NCI-H1417 (cell line): ENCODE measurements at regions not wholly inside any gene's neighbourhood (a gene's known extent, or its start where the extent isn't known, plus 50 kb on each side); places are given as distances from the start of the nearest gene placed in this dataset.
"Not testable (repeated sequence)": the region's sequence is repeated elsewhere in the genome, so short reads cannot be mapped to it uniquely, and the experiment has no call there.

Source experiments
- DNase-seq, 3 experiments: peaks; one replicate each; lab custom pipeline; 2025; lab: John Stamatoyannopoulos, UW

- DNase-seq = no peak
Observed at GRCh38 chr10:27388761-27389399, 115.2 kb upstream of the RAB18 start.

- peak; percentile 1 to 71 (median 29) for DNase-seq
Observed at GRCh38 chr10:27383595-27384542, 120.2 kb upstream of the RAB18 start.

- no peak for DNase-seq
Observed at GRCh38 chr10:27382176-27382575, 121.9 kb upstream of the RAB18 start.

- DNase-seq = no peak
Observed at GRCh38 chr10:27380929-27381358, 123.2 kb upstream of the RAB18 start.

GRCh38 chr10:27379041-27379440 lies 125.1 kb upstream of the RAB18 start:
- not testable (repeated sequence) for DNase-seq

- no peak for DNase-seq
Observed at GRCh38 chr10:27373566-27374160, 130.4 kb upstream of the RAB18 start.

GRCh38 chr10:27372095-27372494 lies 131.5 kb upstream of the ACBD5 start:
- DNase-seq = no peak

- DNase-seq = not testable (repeated sequence)
Observed at GRCh38 chr10:27371375-27371774, 130.8 kb upstream of the ACBD5 start.

- peak in 1 of 3 experiments; percentile 21 for DNase-seq
Observed at GRCh38 chr10:27369880-27370279, 129.3 kb upstream of the ACBD5 start.

- no peak for DNase-seq
Observed at GRCh38 chr10:27368706-27369105, 128.1 kb upstream of the ACBD5 start.

- no peak for DNase-seq
Observed at GRCh38 chr10:27366769-27367168, 126.2 kb upstream of the ACBD5 start.

- no peak for DNase-seq
Observed at GRCh38 chr10:27364028-27364427, 123.4 kb upstream of the ACBD5 start.

GRCh38 chr10:27360581-27361172 lies 120.1 kb upstream of the ACBD5 start:
- DNase-seq = peak; percentile 59 to 91 (median 71)

- peak in 2 of 3 experiments; percentile 0 to 8 for DNase-seq
Observed at GRCh38 chr10:27359792-27360355, 119.3 kb upstream of the ACBD5 start.

- no peak for DNase-seq
Observed at GRCh38 chr10:27356738-27357137, 116.1 kb upstream of the ACBD5 start.

- DNase-seq = peak in 1 of 3 experiments; percentile 27
Observed at GRCh38 chr10:27355918-27356573, 115.4 kb upstream of the ACBD5 start.

- DNase-seq = not testable (repeated sequence)
Observed at GRCh38 chr10:27354643-27355270, 114.2 kb upstream of the ACBD5 start.

GRCh38 chr10:27354100-27354499 lies 113.5 kb upstream of the ACBD5 start:
- not testable (repeated sequence) for DNase-seq

GRCh38 chr10:27349987-27350386 lies 109.4 kb upstream of the ACBD5 start:
- no peak for DNase-seq

GRCh38 chr10:27347827-27348207 lies 107.2 kb upstream of the ACBD5 start:
- DNase-seq = not testable (repeated sequence)

- DNase-seq = no peak
Observed at GRCh38 chr10:27345455-27345920, 104.9 kb upstream of the ACBD5 start.
